SK-MEL-5 (cell line): ENCODE measurements at regions not wholly inside any gene's neighbourhood (a gene's known extent, or its start where the extent isn't known, plus 50 kb on each side); places are given as distances from the start of the nearest gene placed in this dataset.

Experiments used
- DNase-seq: peaks from one replicate; pipeline ENCODE4 v3.0.0-alpha.2; 2016; ENCODE audit warnings: low read depth, low spot score
- in situ Hi-C: cut with HindIII; loops from 2 replicates; pipeline ENCODE4 v1.10.0; 2016; ENCODE audit warnings: low sequenced_read_pairs, high pct_unique_total_duplicates, low pct_unique_long_range_greater_than_20kb

- in situ Hi-C loops: no loop called here
- no peak for DNase-seq
Measured at GRCh38 chr19:30710721-30711120, 338.5 kb downstream of the ZNF536 start.

GRCh38 chr19:30708416-30709178, 336.4 kb downstream of the ZNF536 start:
- DNase-seq: no peak
- in situ Hi-C loops: no loop called here

GRCh38 chr19:30704771-30705330, 332.7 kb downstream of the ZNF536 start:
- DNase-seq: no peak
- in situ Hi-C loops: no loop called here

- DNase-seq: no peak
- in situ Hi-C loops: no loop called here
Measured at GRCh38 chr19:30703645-30704044, 331.5 kb downstream of the ZNF536 start.

- in situ Hi-C loops: no loop called here
- DNase-seq: no peak
Measured at GRCh38 chr19:30701178-30701577, 329.0 kb downstream of the ZNF536 start.

GRCh38 chr19:30699871-30700280, 327.7 kb downstream of the ZNF536 start:
- no peak for DNase-seq
- in situ Hi-C loops: no loop called here

- DNase-seq: peak; percentile 83
Measured at GRCh38 chr19:30696514-30696913, 324.3 kb downstream of the ZNF536 start.

GRCh38 chr19:30695171-30695875, 323.1 kb downstream of the ZNF536 start:
- in situ Hi-C loops: no loop called here
- no peak for DNase-seq

More at GRCh38 chr19:30696514-30696913, 324.3 kb downstream of the ZNF536 start:
- in situ Hi-C loops: no loop called here

GRCh38 chr19:30694156-30694755, 322.1 kb downstream of the ZNF536 start:
- in situ Hi-C loops: no loop called here
- DNase-seq: no peak

GRCh38 chr19:30692879-30693503, 320.8 kb downstream of the ZNF536 start:
- in situ Hi-C loops: no loop called here
- DNase-seq: no peak

- in situ Hi-C loops: no loop called here
- DNase-seq: peak; percentile 18
Measured at GRCh38 chr19:30692181-30692811, 320.1 kb downstream of the ZNF536 start.

GRCh38 chr19:30691819-30692166, 319.6 kb downstream of the ZNF536 start:
- DNase-seq: no peak
- in situ Hi-C loops: no loop called here

GRCh38 chr19:30690935-30691818, 319.0 kb downstream of the ZNF536 start:
- DNase-seq: no peak
- in situ Hi-C loops: no loop called here

- in situ Hi-C loops: no loop called here
- no peak for DNase-seq
Measured at GRCh38 chr19:30690525-30690924, 318.3 kb downstream of the ZNF536 start.

- no peak for DNase-seq
- in situ Hi-C loops: no loop called here
Measured at GRCh38 chr19:30689474-30689873, 317.3 kb downstream of the ZNF536 start.

- in situ Hi-C loops: no loop called here
- no peak for DNase-seq
Measured at GRCh38 chr19:30688696-30689095, 316.5 kb downstream of the ZNF536 start.
